SKM-1 (cell line): ENCODE measurements at regions not wholly inside any gene's neighbourhood (a gene's known extent, or its start where the extent isn't known, plus 50 kb on each side); places are given as distances from the start of the nearest gene placed in this dataset.

ENCODE experiments used
- DNase-seq: peaks from one replicate; lab custom pipeline; 2025; ENCODE audit not compliant: unreplicated experiment; lab: John Stamatoyannopoulos, UW

GRCh38 chr17:77001487-77001886, 133.3 kb downstream of the MGAT5B start:
- no peak for DNase-seq

- no peak for DNase-seq
Observed at GRCh38 chr17:77002103-77003045, 134.2 kb downstream of the MGAT5B start.

GRCh38 chr17:77003699-77004098, 135.5 kb downstream of the MGAT5B start:
- no peak for DNase-seq

GRCh38 chr17:77006971-77007649, 133.7 kb upstream of the SEC14L1 start:
- no peak for DNase-seq

GRCh38 chr17:77009877-77010276, 130.9 kb upstream of the SEC14L1 start:
- DNase-seq: no peak

GRCh38 chr17:77010667-77011066, 130.1 kb upstream of the SEC14L1 start:
- DNase-seq: no peak

GRCh38 chr17:77011173-77012011, 129.4 kb upstream of the SEC14L1 start:
- no peak for DNase-seq

- DNase-seq: no peak
Observed at GRCh38 chr17:77018504-77018903, 122.3 kb upstream of the SEC14L1 start.

- DNase-seq: no peak
Observed at GRCh38 chr17:77019893-77020379, 120.8 kb upstream of the SEC14L1 start.

- DNase-seq: no peak
Observed at GRCh38 chr17:77020973-77021372, 119.8 kb upstream of the SEC14L1 start.

- no peak for DNase-seq
Observed at GRCh38 chr17:77022766-77023165, 118.0 kb upstream of the SEC14L1 start.

GRCh38 chr17:77025781-77026180, 115.0 kb upstream of the SEC14L1 start:
- no peak for DNase-seq

- no peak for DNase-seq
Observed at GRCh38 chr17:77027271-77027889, 113.4 kb upstream of the SEC14L1 start.

- DNase-seq: no peak
Observed at GRCh38 chr17:77028900-77029299, 111.9 kb upstream of the SEC14L1 start.

- no peak for DNase-seq
Observed at GRCh38 chr17:77032929-77033328, 107.8 kb upstream of the SEC14L1 start.

GRCh38 chr17:77033892-77034404, 106.8 kb upstream of the SEC14L1 start:
- no peak for DNase-seq

GRCh38 chr17:77034677-77035424, 105.9 kb upstream of the SEC14L1 start:
- no peak for DNase-seq

- no peak for DNase-seq
Observed at GRCh38 chr17:77035526-77035925, 105.2 kb upstream of the SEC14L1 start.

- no peak for DNase-seq
Observed at GRCh38 chr17:77036136-77036840, 104.5 kb upstream of the SEC14L1 start.
